Fibroblast of the aortic adventitia (primary cell): ENCODE measurements at regions not wholly inside any gene's neighbourhood (a gene's known extent, or its start where the extent isn't known, plus 50 kb on each side); places are given as distances from the start of the nearest gene placed in this dataset.
A peak's percentile ranks its signal among the peaks of the same experiment; 100 is the strongest.

ENCODE experiments used
- DNase-seq: peaks from one replicate; pipeline ENCODE4 v3.0.0-alpha.2; 2010; ENCODE audit warnings: low read depth
- H3K4me3 ChIP-seq: 2 replicates; pipeline ENCODE4 v1.5.1; 2011; ENCODE audit warnings: low read depth, mild to moderate bottlenecking, control low read depth, low read length, moderate library complexity
- TF ChIP-seq, protein P1 (sequence below): IDR thresholded peaks from 2 replicates; pipeline ENCODE4 v1.5.1; 2011; ENCODE audit warnings: mild to moderate bottlenecking, low read length, control low read depth, inconsistent platforms; ENCODE audit not compliant: insufficient read depth

DNA sequence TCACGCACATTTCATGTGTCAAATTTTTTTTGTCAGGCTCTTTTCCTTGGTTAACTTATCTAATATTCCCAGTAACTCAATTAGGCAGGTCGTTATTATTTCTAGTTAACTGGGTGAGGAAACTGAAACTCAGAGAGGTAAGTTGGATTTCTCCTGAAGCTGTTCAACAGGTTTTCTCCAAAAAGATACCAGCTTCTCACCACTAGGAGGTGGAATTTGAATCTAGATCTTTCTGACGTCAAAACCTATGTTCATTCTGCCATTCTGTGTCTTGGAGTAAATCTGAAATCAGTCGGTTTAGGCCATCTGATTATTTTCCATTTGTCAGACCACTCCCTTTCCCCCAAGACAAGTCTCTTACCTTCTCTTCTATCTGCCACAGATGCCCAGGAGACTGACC is 572.9 kb downstream of the ACTL7B start:
- no peak for DNase-seq
- H3K4me3 ChIP-seq = no peak overlapping the region
- TF ChIP-seq, protein P1, sequence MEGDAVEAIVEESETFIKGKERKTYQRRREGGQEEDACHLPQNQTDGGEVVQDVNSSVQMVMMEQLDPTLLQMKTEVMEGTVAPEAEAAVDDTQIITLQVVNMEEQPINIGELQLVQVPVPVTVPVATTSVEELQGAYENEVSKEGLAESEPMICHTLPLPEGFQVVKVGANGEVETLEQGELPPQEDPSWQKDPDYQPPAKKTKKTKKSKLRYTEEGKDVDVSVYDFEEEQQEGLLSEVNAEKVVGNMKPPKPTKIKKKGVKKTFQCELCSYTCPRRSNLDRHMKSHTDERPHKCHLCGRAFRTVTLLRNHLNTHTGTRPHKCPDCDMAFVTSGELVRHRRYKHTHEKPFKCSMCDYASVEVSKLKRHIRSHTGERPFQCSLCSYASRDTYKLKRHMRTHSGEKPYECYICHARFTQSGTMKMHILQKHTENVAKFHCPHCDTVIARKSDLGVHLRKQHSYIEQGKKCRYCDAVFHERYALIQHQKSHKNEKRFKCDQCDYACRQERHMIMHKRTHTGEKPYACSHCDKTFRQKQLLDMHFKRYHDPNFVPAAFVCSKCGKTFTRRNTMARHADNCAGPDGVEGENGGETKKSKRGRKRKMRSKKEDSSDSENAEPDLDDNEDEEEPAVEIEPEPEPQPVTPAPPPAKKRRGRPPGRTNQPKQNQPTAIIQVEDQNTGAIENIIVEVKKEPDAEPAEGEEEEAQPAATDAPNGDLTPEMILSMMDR = peak; percentile 30

DNA sequence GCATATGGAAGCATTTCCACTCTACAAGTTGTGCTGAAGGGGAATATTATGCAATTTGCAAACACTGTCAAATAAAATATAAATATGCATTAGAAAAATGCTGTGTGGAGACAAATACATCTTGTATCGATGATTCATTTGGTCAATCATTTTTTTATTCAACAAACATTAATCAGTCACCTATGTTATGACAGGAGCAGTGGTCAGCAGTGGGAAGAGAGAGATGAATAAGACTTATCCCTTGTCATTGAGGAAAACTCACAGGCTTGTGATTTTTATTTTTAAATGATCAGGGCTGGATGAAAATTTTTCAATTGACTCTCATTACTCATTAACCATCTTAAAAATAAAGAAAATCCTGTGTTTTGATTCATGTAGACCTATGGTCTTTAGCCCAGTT is 574.1 kb downstream of the ACTL7B start:
- no peak for DNase-seq
- H3K4me3 ChIP-seq = no peak overlapping the region
- TF ChIP-seq, protein P1 = no peak

DNA sequence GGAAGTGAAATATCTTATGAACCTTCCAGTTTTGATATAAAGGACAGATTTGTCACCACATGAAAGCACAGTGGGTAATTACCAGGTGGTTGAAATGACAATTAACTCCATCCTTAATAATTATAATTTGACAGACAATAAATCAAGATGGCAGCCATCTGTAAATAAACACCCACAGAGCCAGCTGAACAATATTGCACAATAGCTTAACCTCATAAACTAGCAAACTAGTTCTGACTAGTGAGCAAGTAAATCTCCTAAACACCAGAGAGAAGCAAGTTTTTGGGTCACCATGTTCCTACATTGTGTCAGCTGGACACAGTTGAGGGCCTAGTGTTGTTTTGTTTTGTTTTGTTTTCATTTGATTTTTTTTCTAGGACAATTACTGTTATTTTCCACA is 577.4 kb downstream of the ACTL7B start:
- DNase-seq = no peak
- TF ChIP-seq, protein P1 = no peak
- no peak overlapping the region for H3K4me3 ChIP-seq

DNA sequence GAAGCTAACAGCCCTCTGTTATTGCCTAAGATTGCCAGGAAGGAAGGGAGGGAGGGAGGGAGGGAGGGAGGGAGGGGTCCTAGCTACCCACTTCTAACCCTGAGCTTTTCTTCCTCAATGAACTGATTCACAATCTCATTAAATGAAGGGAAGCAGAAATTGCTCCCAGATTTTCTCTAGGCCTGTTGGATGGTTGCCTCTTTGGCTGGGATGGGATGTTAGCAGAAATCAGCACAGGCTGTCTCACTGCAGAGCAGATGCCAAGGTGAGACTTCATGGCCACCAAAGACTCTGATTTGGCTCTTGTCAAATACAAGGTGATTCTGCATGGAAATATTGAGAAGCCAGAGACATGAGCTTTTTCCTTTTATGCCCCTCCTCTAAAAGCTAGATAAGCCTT is 578.6 kb downstream of the ACTL7B start:
- TF ChIP-seq, protein P1 = no peak
- DNase-seq = no peak
- no peak overlapping the region for H3K4me3 ChIP-seq

DNA sequence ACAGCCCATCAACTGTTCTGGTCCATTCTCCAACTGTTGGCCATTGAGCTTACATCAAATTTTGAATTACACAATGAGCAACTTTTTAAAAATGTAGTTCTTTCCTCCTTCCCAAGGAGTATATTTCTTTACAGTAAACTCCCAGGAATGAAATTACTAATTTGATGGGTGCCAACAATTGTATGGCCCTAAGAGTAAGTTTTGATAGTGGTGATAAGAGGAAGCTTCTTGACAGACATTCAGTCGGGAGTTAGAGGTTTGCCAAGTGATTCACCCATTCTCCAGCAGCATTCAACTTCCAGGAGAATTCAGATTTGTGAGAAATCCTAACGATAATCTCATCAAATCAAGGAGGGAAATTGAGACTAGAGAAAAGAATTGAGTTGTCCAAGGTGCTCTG is 579.9 kb downstream of the ACTL7B start:
- DNase-seq = peak; percentile 34
- no peak overlapping the region for H3K4me3 ChIP-seq
- TF ChIP-seq, protein P1 = no peak

DNA sequence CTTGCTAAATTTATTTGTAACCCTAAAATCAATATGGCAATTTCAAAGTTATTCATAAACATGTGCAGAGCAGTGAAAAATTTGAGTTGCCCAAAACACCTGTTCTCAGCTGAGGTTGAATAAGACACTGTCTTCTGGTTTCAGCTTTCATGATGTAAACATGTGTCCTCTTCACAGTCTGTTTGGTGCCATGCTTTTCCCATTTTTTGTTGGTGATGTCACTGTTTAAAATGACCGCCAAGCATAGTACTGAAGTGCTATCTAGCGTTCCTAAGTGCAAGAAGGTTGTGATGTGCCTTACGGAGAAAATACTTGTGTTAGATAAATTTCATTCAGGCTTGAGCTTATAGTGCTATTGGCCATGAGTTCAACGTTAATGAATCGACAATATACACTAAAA is 580.8 kb downstream of the ACTL7B start:
- H3K4me3 ChIP-seq = no peak overlapping the region
- TF ChIP-seq, protein P1 = no peak
- no peak for DNase-seq

DNA sequence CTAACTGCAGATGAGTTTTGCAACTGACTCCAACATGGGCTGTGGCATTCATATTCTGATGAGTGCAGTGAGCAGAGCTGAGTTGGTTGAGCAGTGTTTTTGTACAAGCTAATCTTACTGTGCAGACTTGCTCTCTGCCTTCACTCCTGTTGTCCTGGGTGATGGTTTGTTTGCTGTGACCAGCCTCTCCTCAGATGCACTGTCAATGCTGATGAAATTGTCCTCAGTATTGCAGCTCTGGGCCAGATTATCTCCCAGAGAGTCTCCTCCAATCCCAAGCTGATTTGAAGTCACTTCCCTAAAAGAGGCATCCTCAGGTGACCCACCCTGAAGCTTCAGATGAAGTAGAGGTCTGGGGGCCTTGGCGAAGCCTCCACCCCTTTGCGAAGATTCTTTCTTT is 581.8 kb downstream of the ACTL7B start:
- no peak overlapping the region for H3K4me3 ChIP-seq
- TF ChIP-seq, protein P1 = no peak
- no peak for DNase-seq
